NB4 (cell line): ENCODE measurements at regions not wholly inside any gene's neighbourhood (a gene's known extent, or its start where the extent isn't known, plus 50 kb on each side); places are given as distances from the start of the nearest gene placed in this dataset.

Source experiments
- CTCF ChIP-seq: IDR thresholded peaks from one replicate; pipeline ENCODE4 v1.5.1; 2012; ENCODE audit warnings: low read depth, low read length
- MYC ChIP-seq: IDR thresholded peaks from 2 replicates; pipeline ENCODE4 v1.6.1; 2011; ENCODE audit warnings: low read depth, low read length
- POLR2A ChIP-seq: IDR thresholded peaks from 2 replicates; pipeline ENCODE4 v1.6.1; 2011; ENCODE audit warnings: mild to moderate bottlenecking; ENCODE audit not compliant: insufficient read length; ENCODE audit errors: extremely low read depth

GRCh38 chr7:25859412-25860274 is 292.4 kb upstream of the NFE2L3 start:
- TF ChIP-seq POLR2A (no peak), CTCF (no peak), MYC (no peak)
